IMR-90 (cell line): ENCODE measurements at regions not wholly inside any gene's neighbourhood (a gene's known extent, or its start where the extent isn't known, plus 50 kb on each side); places are given as distances from the start of the nearest gene placed in this dataset.
"Not testable (repeated sequence)": the region's sequence is repeated elsewhere in the genome, so short reads cannot be mapped to it uniquely, and the experiment has no call there.

ENCODE experiments used
- ATAC-seq: fragments of 200-7000 bp; cut with Tn5 transposase; 2 replicates; pipeline ENCODE4 v1.9.1; 2020; ENCODE audit warnings: low read depth, mild to moderate bottlenecking, moderate library complexity
- BruUV-seq: library from RNA; stranded (reverse); fragments of 400-500 nt; replicated peaks from 2 replicates; lab custom pipeline; 2021; lab: Mats Ljungman, UMichigan
- CTCF ChIA-PET: fragments of 300-600 bp; formaldehyde crosslinking; extraction: SDS; loops from one replicate; lab custom pipeline; 2021; ENCODE audit warnings: antibody characterized with exemption; lab: Yijun Ruan, JAX
- POLR2A ChIA-PET: fragments of 300-600 bp; sonication (Branson Sonifier 250); formaldehyde crosslinking; loops from one replicate; lab custom pipeline; 2022; ENCODE audit warnings: antibody characterized with exemption; ENCODE audit not compliant: unreplicated experiment; lab: Charles Lee
- DNase-seq: peaks from one replicate; pipeline ENCODE4 v3.0.0; 2013
- H2AFZ ChIP-seq: replicated peaks from 2 replicates; pipeline ENCODE3; 2013; ENCODE audit warnings: low read length, mild to moderate bottlenecking; ENCODE audit not compliant: poor library complexity
- H2AK5ac ChIP-seq: 2 replicates; pipeline ENCODE4 v1.6.1; 2013; ENCODE audit warnings: low read depth, low read length, inconsistent platforms
- H2AK9ac ChIP-seq: replicated peaks from 2 replicates; pipeline ENCODE3; 2013; ENCODE audit warnings: mild to moderate bottlenecking, low read depth, low read length, moderate library complexity; ENCODE audit not compliant: poor library complexity
- H2BK120ac ChIP-seq: 2 replicates; pipeline ENCODE4 v1.6.1; 2013; ENCODE audit warnings: low read depth, low read length, inconsistent platforms
- H2BK15ac ChIP-seq: 3 replicates; pipeline ENCODE4 v1.6.1; 2013; ENCODE audit warnings: low read depth, low read length, inconsistent platforms
- H2BK20ac ChIP-seq: 2 replicates; pipeline ENCODE4 v1.6.1; 2013; ENCODE audit warnings: low read depth, mild to moderate bottlenecking, inconsistent platforms, low read length, moderate library complexity
- H2BK5ac ChIP-seq: 2 replicates; pipeline ENCODE4 v1.6.1; 2013; ENCODE audit warnings: mild to moderate bottlenecking, low read depth, low read length, inconsistent platforms; ENCODE audit not compliant: poor library complexity, severe bottlenecking
- H3K14ac ChIP-seq: replicated peaks from 2 replicates; pipeline ENCODE4 v1.6.1; 2013; ENCODE audit warnings: low read depth, low read length, inconsistent platforms
- H3K18ac ChIP-seq: 2 replicates; pipeline ENCODE4 v1.6.1; 2013; ENCODE audit warnings: low read depth, low read length, control low read depth
- H3K23ac ChIP-seq: 2 replicates; pipeline ENCODE4 v1.6.1; 2013; ENCODE audit warnings: low read depth, low read length, inconsistent platforms
- H3K27ac ChIP-seq: 2 replicates; pipeline ENCODE4 v1.5.1; 2013; ENCODE audit warnings: mild to moderate bottlenecking, control low read depth, low read length; ENCODE audit not compliant: insufficient read depth
- H3K27me3 ChIP-seq: 2 replicates; pipeline ENCODE4 v1.6.1; 2013; ENCODE audit warnings: low read length; ENCODE audit not compliant: control insufficient read depth, insufficient read depth
- H3K36me3 ChIP-seq: 2 replicates; pipeline ENCODE4 v1.6.1; 2013; ENCODE audit warnings: low read length, mixed read lengths; ENCODE audit not compliant: control insufficient read depth, insufficient read depth
- H3K4ac ChIP-seq: 2 replicates; pipeline ENCODE4 v1.6.1; 2013; ENCODE audit warnings: low read depth, low read length, inconsistent platforms
- H3K4me1 ChIP-seq: 2 replicates; pipeline ENCODE4 v1.6.1; 2013; ENCODE audit warnings: low read length, mixed read lengths; ENCODE audit not compliant: control insufficient read depth, insufficient read depth
- H3K4me2 ChIP-seq: 2 replicates; pipeline ENCODE4 v1.6.1; 2013; ENCODE audit warnings: low read depth, mild to moderate bottlenecking, control low read depth, low read length, moderate library complexity
- H3K4me3 ChIP-seq: 2 replicates; pipeline ENCODE4 v1.5.1; 2013; ENCODE audit warnings: low read depth, mild to moderate bottlenecking, control low read depth, low read length, moderate library complexity; ENCODE audit not compliant: insufficient read depth
- H3K56ac ChIP-seq: 2 replicates; pipeline ENCODE4 v1.6.1; 2013; ENCODE audit warnings: low read length, inconsistent platforms; ENCODE audit not compliant: insufficient read depth; ENCODE audit errors: extremely low read depth
- H3K79me1 ChIP-seq, 2 experiments: 2 replicates each; pipeline ENCODE4 v1.6.1; 2013; ENCODE audit warnings: low read length in 2 of 2, inconsistent platforms in 1 of 2, low read depth in 1 of 2
- H3K9ac ChIP-seq: 2 replicates; pipeline ENCODE4 v1.6.1; 2013; ENCODE audit warnings: low read depth, low read length, control low read depth
- H3K9me1 ChIP-seq: 2 replicates; pipeline ENCODE4 v1.6.1; 2013; ENCODE audit warnings: low read length, inconsistent platforms; ENCODE audit not compliant: insufficient read depth
- H3K9me3 ChIP-seq: 2 replicates; pipeline ENCODE4 v1.6.1; 2013; ENCODE audit warnings: low read length; ENCODE audit not compliant: control insufficient read depth, insufficient read depth
- H4K20me1 ChIP-seq: 2 replicates; pipeline ENCODE4 v1.6.1; 2013; ENCODE audit warnings: low read length, inconsistent platforms; ENCODE audit not compliant: insufficient read depth
- H4K5ac ChIP-seq: 2 replicates; pipeline ENCODE4 v1.6.1; 2013; ENCODE audit warnings: mild to moderate bottlenecking, low read depth, low read length, control low read depth
- H4K8ac ChIP-seq, 2 experiments: 2 replicates each; pipeline ENCODE4 v1.6.1; 2013; ENCODE audit warnings: low read depth in 2 of 2, low read length in 2 of 2, control low read depth in 1 of 2, inconsistent platforms in 1 of 2
- H4K91ac ChIP-seq: 2 replicates; pipeline ENCODE4 v1.6.1; 2013; ENCODE audit warnings: low read depth, low read length, inconsistent platforms; ENCODE audit not compliant: insufficient read depth
- WGBS, 2 experiments: methylation state at CpG; one replicate each; pipeline versions ENCODE4 v1.1.5 to v1.1.7; 2013; ENCODE audit warnings: missing lambda C conversion rate in 2 of 2; ENCODE audit not compliant: insufficient read length in 1 of 2; ENCODE audit errors: extremely low coverage in 2 of 2; 5-methylcytosine and 5-hydroxymethylcytosine counted together
- dilution Hi-C: fragments of 300-500 bp; cut with HindIII; formaldehyde crosslinking; loops from one replicate; pipeline ENCODE4 v1.14.3; 2018; ENCODE audit warnings: low sequenced_read_pairs; ENCODE audit not compliant: unreplicated experiment
- in situ Hi-C: fragments of 300-500 bp; cut with MboI; formaldehyde crosslinking; loops from 3 replicates; pipeline ENCODE4 v1.14.3; 2019; ENCODE audit warnings: low sequenced_read_pairs, inconsistent platforms, mixed read lengths
- intact Hi-C: fragments of 100-400 bp; cut with micrococcal nuclease; formaldehyde crosslinking; loops from 2 replicates; pipeline ENCODE4 v1.10.0; 2022

- H4K5ac ChIP-seq, H3K9me1 ChIP-seq, DNase-seq, H3K18ac ChIP-seq, H2AK9ac ChIP-seq, H2BK5ac ChIP-seq, H3K23ac ChIP-seq, H3K14ac ChIP-seq, CTCF ChIA-PET, H3K9ac ChIP-seq, H3K27ac ChIP-seq, H3K4ac ChIP-seq, H2BK20ac ChIP-seq, H3K27me3 ChIP-seq, H3K79me1 ChIP-seq, H2BK15ac ChIP-seq, dilution Hi-C loops, H2AFZ ChIP-seq, H3K36me3 ChIP-seq, POLR2A ChIA-PET, H2BK120ac ChIP-seq, BruUV-seq, H4K91ac ChIP-seq, H3K4me3 ChIP-seq, H3K9me3 ChIP-seq, H4K8ac ChIP-seq, in situ Hi-C loops, H3K4me2 ChIP-seq, intact Hi-C loops, H3K56ac ChIP-seq, H3K4me1 ChIP-seq, ATAC-seq, H4K20me1 ChIP-seq, H2AK5ac ChIP-seq: not testable (repeated sequence)
- no CpG with 5 or more reads among the region's 2 CpGs for WGBS, 2 experiments
Observed at GRCh38 chr4:132813061-132813460, 336.0 kb upstream of the PCDH10 start.
